IgD-negative memory B cell (primary cell): ENCODE measurements at regions not wholly inside any gene's neighbourhood (a gene's known extent, or its start where the extent isn't known, plus 50 kb on each side); places are given as distances from the start of the nearest gene placed in this dataset.

Experiments used
- H3K27ac Mint-ChIP-seq, 3 donors: one replicate each; pipeline ENCODE4 v1.8.0; 2020 to 2022; ENCODE audit warnings: mild to moderate bottlenecking in 3 of 3, mixed read lengths in 3 of 3, moderate library complexity in 1 of 3
- H3K27me3 Mint-ChIP-seq: one replicate; pipeline ENCODE4 v1.8.0; 2021; ENCODE audit warnings: mixed read lengths
- H3K36me3 Mint-ChIP-seq: one replicate; pipeline ENCODE4 v1.8.0; 2020; ENCODE audit warnings: mild to moderate bottlenecking, mixed read lengths
- H3K4me1 Mint-ChIP-seq, 3 donors: one replicate each; pipeline ENCODE4 v1.8.0; 2020 to 2022; ENCODE audit warnings: mixed read lengths in 3 of 3, mild to moderate bottlenecking in 1 of 3
- H3K4me3 Mint-ChIP-seq, 4 donors: one replicate each; pipeline ENCODE4 v1.8.0; 2020 to 2022; ENCODE audit warnings: mild to moderate bottlenecking in 4 of 4, mixed read lengths in 4 of 4, moderate library complexity in 3 of 4
- H3K9me3 Mint-ChIP-seq, 3 donors: one replicate each; pipeline ENCODE4 v1.8.0; 2020 to 2021; ENCODE audit warnings: mixed read lengths in 3 of 3, mild to moderate bottlenecking in 1 of 3

- H3K27ac Mint-ChIP-seq: no peak overlapping the region
- H3K9me3 Mint-ChIP-seq: peaks cover 0 to 4% (median 3%) of the 10 kb centered on the region in 3 donors
- no peaks in the 10 kb centered on the region for H3K36me3 Mint-ChIP-seq
- no peaks in the 10 kb centered on the region for H3K4me1 Mint-ChIP-seq
- H3K27me3 Mint-ChIP-seq: no peaks in the 10 kb centered on the region
- H3K4me3 Mint-ChIP-seq: no peak overlapping the region
Observed at GRCh38 chr16:50994995-50995394, 156.1 kb downstream of the SALL1 start.

GRCh38 chr16:50992350-50993032 lies 158.6 kb downstream of the SALL1 start:
- Mint-ChIP-seq H3K27ac (no peak overlapping the region), H3K27me3 (no peaks in the 10 kb centered on the region), H3K4me3 (no peak overlapping the region), H3K9me3 (peaks cover 0 to 4% (median 0%) of the 10 kb centered on the region in 3 donors), H3K36me3 (no peaks in the 10 kb centered on the region), H3K4me1 (no peaks in the 10 kb centered on the region)

GRCh38 chr16:50991436-50991835 lies 159.6 kb downstream of the SALL1 start:
- no peaks in the 10 kb centered on the region for H3K27me3 Mint-ChIP-seq
- peaks cover 2 to 4% (median 3%) of the 10 kb centered on the region in 3 donors for H3K9me3 Mint-ChIP-seq
- no peak overlapping the region for H3K4me3 Mint-ChIP-seq
- H3K4me1 Mint-ChIP-seq: no peaks in the 10 kb centered on the region
- H3K36me3 Mint-ChIP-seq: no peaks in the 10 kb centered on the region
- no peak overlapping the region for H3K27ac Mint-ChIP-seq

- Mint-ChIP-seq H3K4me3 (no peak overlapping the region), H3K27ac (no peak overlapping the region), H3K27me3 (no peaks in the 10 kb centered on the region), H3K9me3 (peaks cover 3 to 5% (median 4%) of the 10 kb centered on the region in 3 donors), H3K4me1 (no peaks in the 10 kb centered on the region), H3K36me3 (no peaks in the 10 kb centered on the region)
Observed at GRCh38 chr16:50991006-50991405, 160.1 kb downstream of the SALL1 start.

GRCh38 chr16:50989047-50989446 lies 162.0 kb downstream of the SALL1 start:
- Mint-ChIP-seq H3K36me3 (no peaks in the 10 kb centered on the region), H3K9me3 (peaks cover 1 to 5% (median 3%) of the 10 kb centered on the region in 3 donors), H3K27ac (no peak overlapping the region), H3K4me3 (no peak overlapping the region), H3K4me1 (no peaks in the 10 kb centered on the region), H3K27me3 (no peaks in the 10 kb centered on the region)

GRCh38 chr16:50988441-50988840 lies 162.6 kb downstream of the SALL1 start:
- Mint-ChIP-seq H3K36me3 (no peaks in the 10 kb centered on the region), H3K4me1 (no peaks in the 10 kb centered on the region), H3K9me3 (peaks cover 0 to 5% (median 3%) of the 10 kb centered on the region in 3 donors), H3K27me3 (no peaks in the 10 kb centered on the region), H3K27ac (no peak overlapping the region), H3K4me3 (no peak overlapping the region)

- no peak overlapping the region for H3K27ac Mint-ChIP-seq
Observed at GRCh38 chr16:50986453-50986852, 164.6 kb downstream of the SALL1 start.

GRCh38 chr16:50985733-50986132 lies 165.3 kb downstream of the SALL1 start:
- Mint-ChIP-seq H3K27me3 (no peaks in the 10 kb centered on the region), H3K9me3 (peaks cover 2 to 9% (median 7%) of the 10 kb centered on the region in 3 donors), H3K36me3 (no peaks in the 10 kb centered on the region), H3K4me1 (no peaks in the 10 kb centered on the region), H3K4me3 (no peak overlapping the region), H3K27ac (no peak overlapping the region)

More at GRCh38 chr16:50986453-50986852, 164.6 kb downstream of the SALL1 start:
- Mint-ChIP-seq H3K27me3 (no peaks in the 10 kb centered on the region), H3K4me3 (no peak overlapping the region), H3K4me1 (no peaks in the 10 kb centered on the region), H3K36me3 (no peaks in the 10 kb centered on the region), H3K9me3 (peaks cover 0 to 9% (median 7%) of the 10 kb centered on the region in 3 donors)

GRCh38 chr16:50984688-50985087 lies 166.4 kb downstream of the SALL1 start:
- Mint-ChIP-seq H3K36me3 (no peaks in the 10 kb centered on the region), H3K27me3 (no peaks in the 10 kb centered on the region), H3K4me1 (no peaks in the 10 kb centered on the region), H3K27ac (no peak overlapping the region), H3K4me3 (no peak overlapping the region), H3K9me3 (peaks cover 2 to 9% (median 7%) of the 10 kb centered on the region in 3 donors)

- Mint-ChIP-seq H3K27me3 (no peaks in the 10 kb centered on the region), H3K36me3 (no peaks in the 10 kb centered on the region), H3K4me1 (no peaks in the 10 kb centered on the region), H3K27ac (no peak overlapping the region), H3K4me3 (no peak overlapping the region), H3K9me3 (peaks cover 2 to 9% (median 7%) of the 10 kb centered on the region in 3 donors)
Observed at GRCh38 chr16:50982808-50983207, 168.3 kb downstream of the SALL1 start.

- Mint-ChIP-seq H3K36me3 (no peaks in the 10 kb centered on the region), H3K9me3 (peaks cover 2 to 9% (median 7%) of the 10 kb centered on the region in 3 donors), H3K27ac (no peak overlapping the region), H3K27me3 (no peaks in the 10 kb centered on the region), H3K4me3 (no peak overlapping the region), H3K4me1 (no peaks in the 10 kb centered on the region)
Observed at GRCh38 chr16:50981951-50982350, 169.1 kb downstream of the SALL1 start.

- H3K4me3 Mint-ChIP-seq: no peak overlapping the region
- H3K4me1 Mint-ChIP-seq: no peaks in the 10 kb centered on the region
- no peaks in the 10 kb centered on the region for H3K27me3 Mint-ChIP-seq
- no peaks in the 10 kb centered on the region for H3K36me3 Mint-ChIP-seq
- H3K27ac Mint-ChIP-seq: no peak overlapping the region
- peaks cover 2 to 4% (median 3%) of the 10 kb centered on the region in 3 donors for H3K9me3 Mint-ChIP-seq
Observed at GRCh38 chr16:50980666-50981065, 170.4 kb downstream of the SALL1 start.

GRCh38 chr16:50979806-50980620 lies 171.1 kb downstream of the SALL1 start:
- H3K4me3 Mint-ChIP-seq: no peak overlapping the region
- no peak overlapping the region for H3K27ac Mint-ChIP-seq
- no peaks in the 10 kb centered on the region for H3K36me3 Mint-ChIP-seq
- peaks cover 0 to 1% (median 0%) of the 10 kb centered on the region in 3 donors for H3K4me1 Mint-ChIP-seq
- H3K9me3 Mint-ChIP-seq: peaks cover 3 to 4% (median 4%) of the 10 kb centered on the region in 3 donors
- no peaks in the 10 kb centered on the region for H3K27me3 Mint-ChIP-seq

GRCh38 chr16:50977138-50977537 lies 173.9 kb downstream of the SALL1 start:
- H3K27ac Mint-ChIP-seq: no peak overlapping the region
- peaks cover 6% of the 10 kb centered on the region for H3K27me3 Mint-ChIP-seq

GRCh38 chr16:50974438-50975036 lies 176.5 kb downstream of the SALL1 start:
- H3K4me3 Mint-ChIP-seq: no peak overlapping the region
- no peaks in the 10 kb centered on the region for H3K36me3 Mint-ChIP-seq
- H3K27ac Mint-ChIP-seq: no peak overlapping the region
- peaks cover 0 to 3% (median 3%) of the 10 kb centered on the region in 3 donors for H3K9me3 Mint-ChIP-seq
- H3K27me3 Mint-ChIP-seq: peaks cover 6% of the 10 kb centered on the region
- peaks cover 0 to 1% (median 0%) of the 10 kb centered on the region in 3 donors for H3K4me1 Mint-ChIP-seq

More at GRCh38 chr16:50977138-50977537, 173.9 kb downstream of the SALL1 start:
- Mint-ChIP-seq H3K4me1 (peaks cover 0 to 1% (median 0%) of the 10 kb centered on the region in 3 donors), H3K36me3 (no peaks in the 10 kb centered on the region), H3K9me3 (peaks cover 0 to 6% (median 0%) of the 10 kb centered on the region in 3 donors), H3K4me3 (no peak overlapping the region)
